ENCODE measurements at regions not wholly inside any gene's neighbourhood (a gene's known extent, or its start where the extent isn't known, plus 50 kb on each side); places are given as distances from the start of the nearest gene placed in this dataset.
A peak's percentile ranks its signal among the peaks of the same experiment; 100 is the strongest.

GRCh38 chr9:79829566-79830302, 258.0 kb downstream of the TLE4 start:
- H3K4me1 Mint-ChIP-seq = peaks cover 15% of the 10 kb centered on the region
- peaks cover 5% of the 10 kb centered on the region for H3K36me3 Mint-ChIP-seq
- no peaks in the 10 kb centered on the region for H3K9me3 Mint-ChIP-seq
- H3K27ac Mint-ChIP-seq = peak overlapping the region; percentile 25
- no peaks in the 10 kb centered on the region for H3K27me3 Mint-ChIP-seq
- ATAC-seq = no peak
- no peak overlapping the region for H3K4me3 Mint-ChIP-seq

GRCh38 chr9:79824265-79824664, 252.5 kb downstream of the TLE4 start:
- Mint-ChIP-seq H3K4me3 (peak overlapping the region; percentile 64), H3K27ac (peak overlapping the region; percentile 21), H3K4me1 (peaks cover 22% of the 10 kb centered on the region), H3K9me3 (no peaks in the 10 kb centered on the region), H3K36me3 (no peaks in the 10 kb centered on the region), H3K27me3 (no peaks in the 10 kb centered on the region)
- ATAC-seq = peak; percentile 85

DNA sequence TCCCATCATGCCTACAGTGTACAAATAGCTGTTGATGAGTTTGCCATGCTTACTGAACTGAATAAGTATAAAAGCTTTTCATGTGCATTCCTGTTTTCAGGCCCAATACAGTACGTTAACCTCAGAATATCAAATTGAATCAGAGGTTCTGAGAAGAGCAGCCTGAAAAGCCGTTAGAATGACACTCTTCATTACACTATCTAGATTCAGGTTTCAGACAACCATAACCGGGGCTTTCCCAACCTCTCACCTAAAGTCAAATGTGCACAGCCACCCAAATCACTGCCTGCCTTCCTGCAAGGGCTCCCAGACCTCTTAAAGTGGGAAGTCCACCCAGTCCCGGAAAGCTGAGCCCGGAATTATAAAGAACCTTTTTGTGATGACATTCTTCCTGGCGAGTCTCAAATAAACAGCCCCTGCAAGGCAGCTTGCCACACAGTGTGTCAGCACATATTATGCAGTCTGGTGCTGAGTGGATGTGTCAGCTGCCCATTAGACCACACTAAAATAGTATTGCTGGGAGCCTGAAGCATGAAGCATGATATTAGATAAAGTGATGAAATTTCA, 245.8 kb downstream of the TLE4 start:
- peak; percentile 89 for ATAC-seq
- H3K4me1 Mint-ChIP-seq = peaks cover 40% of the 10 kb centered on the region
- H3K9me3 Mint-ChIP-seq = no peaks in the 10 kb centered on the region
- H3K27ac Mint-ChIP-seq = peak overlapping the region; percentile 8
- no peak overlapping the region for H3K4me3 Mint-ChIP-seq
- H3K36me3 Mint-ChIP-seq = no peaks in the 10 kb centered on the region
- H3K27me3 Mint-ChIP-seq = no peaks in the 10 kb centered on the region

GRCh38 chr9:79813258-79813638, 241.5 kb downstream of the TLE4 start:
- ATAC-seq = no peak
- Mint-ChIP-seq H3K27ac (peak overlapping the region; percentile 76), H3K4me1 (peaks cover 54% of the 10 kb centered on the region)

DNA sequence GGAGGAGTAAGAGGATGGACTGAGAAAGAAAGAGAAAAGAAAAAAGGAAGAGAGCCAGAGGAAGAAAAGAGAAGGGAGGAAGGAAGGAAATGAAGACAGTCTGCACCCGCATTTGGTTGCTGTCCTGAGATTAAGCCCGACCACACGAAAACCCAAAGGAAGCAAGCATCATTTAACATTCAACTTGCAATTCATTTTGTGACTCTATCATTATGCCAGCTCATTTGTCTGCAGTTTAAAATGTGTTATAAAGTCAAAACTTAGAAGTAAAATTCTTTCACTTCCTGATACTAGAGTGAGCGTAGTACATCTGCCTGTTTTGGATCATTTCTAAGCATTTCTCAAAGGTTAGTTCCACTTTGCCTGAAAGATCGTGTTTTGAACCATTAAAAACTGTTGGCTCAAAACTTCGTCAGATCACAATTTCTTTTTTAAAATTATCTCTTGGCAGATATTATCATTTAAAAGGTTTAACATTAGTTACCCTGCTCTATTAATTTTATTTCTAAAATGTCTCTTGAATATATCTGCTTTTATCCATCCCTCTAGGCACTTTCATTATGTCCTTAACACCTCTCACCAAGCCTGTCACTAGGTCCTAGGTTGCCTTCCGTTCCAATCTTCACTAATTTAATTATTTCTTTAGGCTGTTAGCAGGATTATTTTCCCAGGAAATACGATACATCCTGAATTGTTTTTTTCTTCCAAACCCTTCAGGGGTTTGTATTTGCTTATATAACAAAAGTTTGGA, 240.9 kb downstream of the TLE4 start:
- peak; percentile 90 for ATAC-seq
- peak overlapping the region; percentile 74 for H3K4me3 Mint-ChIP-seq
- no peaks in the 10 kb centered on the region for H3K9me3 Mint-ChIP-seq
- peak overlapping the region; percentile 76 for H3K27ac Mint-ChIP-seq
- H3K36me3 Mint-ChIP-seq = no peaks in the 10 kb centered on the region
- H3K27me3 Mint-ChIP-seq = no peaks in the 10 kb centered on the region
- H3K4me1 Mint-ChIP-seq = peaks cover 50% of the 10 kb centered on the region

More at GRCh38 chr9:79813258-79813638, 241.5 kb downstream of the TLE4 start:
- H3K27me3 Mint-ChIP-seq = no peaks in the 10 kb centered on the region
- peak overlapping the region; percentile 74 for H3K4me3 Mint-ChIP-seq
- H3K36me3 Mint-ChIP-seq = no peaks in the 10 kb centered on the region
- H3K9me3 Mint-ChIP-seq = no peaks in the 10 kb centered on the region

- Mint-ChIP-seq H3K27me3 (no peaks in the 10 kb centered on the region), H3K27ac (peak overlapping the region; percentile 76), H3K4me3 (peak overlapping the region; percentile 74), H3K9me3 (no peaks in the 10 kb centered on the region), H3K4me1 (peaks cover 49% of the 10 kb centered on the region), H3K36me3 (no peaks in the 10 kb centered on the region)
- ATAC-seq = peak; percentile 62
Measured at GRCh38 chr9:79812099-79812498, 240.3 kb downstream of the TLE4 start.

GRCh38 chr9:79809931-79810330, 238.2 kb downstream of the TLE4 start:
- H3K4me3 Mint-ChIP-seq = no peak overlapping the region
- no peaks in the 10 kb centered on the region for H3K27me3 Mint-ChIP-seq
- peaks cover 36% of the 10 kb centered on the region for H3K4me1 Mint-ChIP-seq
- no peaks in the 10 kb centered on the region for H3K9me3 Mint-ChIP-seq
- no peak for ATAC-seq
- H3K36me3 Mint-ChIP-seq = no peaks in the 10 kb centered on the region
- H3K27ac Mint-ChIP-seq = no peak overlapping the region

DNA sequence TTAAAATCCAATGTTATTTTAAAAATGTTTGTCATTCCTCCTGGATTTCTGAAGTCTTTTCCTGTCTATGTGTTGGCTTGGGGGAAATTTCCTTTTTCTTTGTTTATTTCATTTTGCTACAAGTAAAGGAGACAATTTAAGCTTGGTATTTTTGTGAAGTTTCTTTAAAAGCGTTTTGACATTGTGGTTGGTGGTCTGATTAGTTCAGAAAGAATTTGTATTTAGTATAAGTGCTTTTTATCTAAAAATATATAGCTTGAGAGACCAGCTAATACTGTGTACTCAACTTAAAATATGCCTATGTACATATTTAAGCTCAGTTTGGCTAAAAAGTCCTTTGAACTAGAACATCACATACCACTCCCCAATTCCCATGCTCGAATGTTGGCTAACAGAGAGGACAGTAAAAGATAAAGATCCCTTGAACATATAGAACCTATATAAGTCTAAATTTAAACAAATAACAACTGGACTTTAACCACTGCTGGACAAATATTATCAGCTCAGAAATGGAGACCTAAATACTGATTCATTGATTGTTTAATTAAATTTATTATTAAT, 237.6 kb downstream of the TLE4 start:
- H3K27ac Mint-ChIP-seq = no peak overlapping the region
- H3K36me3 Mint-ChIP-seq = no peaks in the 10 kb centered on the region
- peaks cover 36% of the 10 kb centered on the region for H3K4me1 Mint-ChIP-seq
- H3K4me3 Mint-ChIP-seq = no peak overlapping the region
- no peaks in the 10 kb centered on the region for H3K9me3 Mint-ChIP-seq
- ATAC-seq = no peak
- H3K27me3 Mint-ChIP-seq = no peaks in the 10 kb centered on the region

DNA sequence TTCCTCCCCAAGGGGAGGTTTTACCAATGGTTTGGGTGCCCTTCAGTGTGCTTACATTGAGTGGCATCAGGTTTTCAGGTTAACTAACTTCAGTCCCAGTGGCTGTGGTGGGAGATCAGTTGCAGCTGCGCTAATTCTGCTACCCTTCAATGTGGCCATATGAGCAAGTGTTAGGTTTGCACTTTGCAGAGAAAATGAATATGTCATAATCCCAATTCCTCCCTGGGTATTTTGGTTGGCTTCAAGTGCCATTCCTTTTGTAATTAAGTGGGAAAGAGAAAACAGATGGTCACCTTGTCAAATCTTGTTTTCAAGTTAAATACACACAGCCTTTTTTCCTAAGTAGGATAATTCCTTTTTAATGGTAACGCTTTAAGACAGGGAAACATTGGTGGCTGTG, 236.2 kb downstream of the TLE4 start:
- no peaks in the 10 kb centered on the region for H3K36me3 Mint-ChIP-seq
- H3K27me3 Mint-ChIP-seq = no peaks in the 10 kb centered on the region
- H3K27ac Mint-ChIP-seq = no peak overlapping the region
- ATAC-seq = no peak
- H3K4me3 Mint-ChIP-seq = no peak overlapping the region
- peaks cover 25% of the 10 kb centered on the region for H3K4me1 Mint-ChIP-seq
- no peaks in the 10 kb centered on the region for H3K9me3 Mint-ChIP-seq

- no peaks in the 10 kb centered on the region for H3K27me3 Mint-ChIP-seq
- ATAC-seq = no peak
- no peak overlapping the region for H3K27ac Mint-ChIP-seq
- peaks cover 6% of the 10 kb centered on the region for H3K4me1 Mint-ChIP-seq
- no peak overlapping the region for H3K4me3 Mint-ChIP-seq
- H3K36me3 Mint-ChIP-seq = no peaks in the 10 kb centered on the region
- H3K9me3 Mint-ChIP-seq = no peaks in the 10 kb centered on the region
Measured at GRCh38 chr9:79806086-79806485, 234.3 kb downstream of the TLE4 start.

DNA sequence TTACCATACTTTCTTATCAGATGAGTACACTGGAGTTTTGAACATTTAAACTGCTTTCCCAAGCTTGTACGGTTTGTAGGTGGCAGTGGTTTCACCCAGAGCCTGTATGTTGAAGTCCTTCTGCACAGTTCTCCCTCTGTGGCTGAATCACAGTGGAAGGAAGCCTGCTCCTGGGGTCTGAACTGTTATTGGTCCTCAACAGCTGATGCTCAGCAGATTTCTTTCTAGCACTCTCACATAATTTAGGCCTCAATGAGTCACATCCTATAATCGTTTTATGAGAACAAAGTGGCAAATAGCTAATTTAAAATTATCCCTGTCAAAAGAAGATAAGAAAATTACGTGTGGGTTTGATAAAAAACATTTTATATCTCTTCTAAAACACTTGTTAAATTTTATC, 229.7 kb downstream of the TLE4 start:
- Mint-ChIP-seq H3K27me3 (no peaks in the 10 kb centered on the region), H3K4me3 (no peak overlapping the region), H3K27ac (no peak overlapping the region), H3K4me1 (no peaks in the 10 kb centered on the region), H3K9me3 (no peaks in the 10 kb centered on the region), H3K36me3 (no peaks in the 10 kb centered on the region)
- no peak for ATAC-seq

DNA sequence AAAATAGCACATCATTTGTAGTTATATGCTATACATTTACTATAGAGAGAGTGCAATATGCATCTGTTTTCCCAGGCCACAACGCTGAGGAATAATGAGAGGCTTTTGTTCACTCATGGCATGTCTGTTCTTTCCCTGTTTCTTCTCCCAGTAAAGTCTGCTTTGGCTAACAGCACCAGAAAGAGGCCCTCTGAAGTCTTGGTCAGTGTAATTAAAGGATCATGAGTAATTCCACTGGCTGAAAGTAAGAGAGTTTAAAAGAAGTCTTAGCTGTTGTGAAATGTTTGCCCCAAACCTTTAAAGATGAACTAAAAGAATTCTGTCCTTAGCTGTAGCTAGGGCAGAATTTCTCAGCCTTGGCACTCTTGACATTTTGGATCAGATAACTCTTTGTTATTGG, 228.8 kb downstream of the TLE4 start:
- Mint-ChIP-seq H3K36me3 (no peaks in the 10 kb centered on the region), H3K9me3 (no peaks in the 10 kb centered on the region), H3K4me1 (no peaks in the 10 kb centered on the region), H3K27me3 (no peaks in the 10 kb centered on the region), H3K27ac (no peak overlapping the region), H3K4me3 (no peak overlapping the region)
- no peak for ATAC-seq

DNA sequence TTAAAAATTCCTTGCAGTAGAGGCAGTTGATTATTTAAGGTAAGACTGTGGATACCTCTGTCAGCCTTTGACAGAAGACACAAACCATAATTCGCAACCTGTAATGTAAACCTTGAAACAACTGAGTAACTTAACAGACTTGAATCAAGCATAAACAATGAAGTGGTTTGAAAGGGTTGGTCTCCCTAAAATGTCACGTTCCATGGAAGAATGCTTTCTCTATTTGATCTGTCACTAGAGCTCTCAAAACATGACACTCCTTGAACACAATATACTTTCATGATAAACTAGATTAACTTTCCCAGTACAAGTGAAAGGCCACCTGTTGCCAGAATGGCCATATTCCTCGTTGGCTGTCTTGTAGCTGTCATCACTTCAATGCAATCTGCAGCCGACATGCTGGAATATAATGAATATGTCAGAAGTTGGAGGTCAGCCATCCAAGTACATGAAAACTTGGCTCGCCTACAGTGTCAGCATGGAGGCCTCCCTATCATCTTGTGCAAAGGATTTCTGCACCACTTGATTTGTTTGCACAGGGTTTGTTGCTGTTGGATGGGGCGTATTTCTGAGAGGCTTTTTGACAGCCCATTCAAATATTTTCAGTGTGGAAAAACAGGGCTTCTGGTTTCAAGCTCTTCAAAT, 228.0 kb downstream of the TLE4 start:
- H3K4me3 Mint-ChIP-seq = no peak overlapping the region
- no peaks in the 10 kb centered on the region for H3K4me1 Mint-ChIP-seq
- H3K27ac Mint-ChIP-seq = no peak overlapping the region
- peak; percentile 39 for ATAC-seq
- no peaks in the 10 kb centered on the region for H3K36me3 Mint-ChIP-seq
- no peaks in the 10 kb centered on the region for H3K27me3 Mint-ChIP-seq
- H3K9me3 Mint-ChIP-seq = no peaks in the 10 kb centered on the region

DNA sequence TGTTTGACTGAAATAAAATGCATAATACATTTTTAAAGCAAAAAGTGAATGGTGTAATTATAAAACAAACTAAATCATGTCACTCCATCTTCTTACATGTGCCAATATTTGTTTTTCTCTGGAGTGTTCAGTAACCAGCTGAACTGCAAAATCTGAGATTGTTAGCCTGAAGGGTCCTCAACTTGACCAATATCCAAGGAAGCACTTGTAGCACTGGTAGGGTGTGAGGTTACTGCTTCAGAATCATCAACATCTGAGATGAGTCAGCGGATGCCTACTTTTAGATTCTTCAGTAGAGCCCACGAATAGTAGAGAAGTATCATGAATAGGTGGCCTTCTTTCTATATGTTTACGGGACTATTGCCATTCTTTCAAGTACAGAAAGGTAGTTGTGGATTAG, 226.7 kb downstream of the TLE4 start:
- no peaks in the 10 kb centered on the region for H3K9me3 Mint-ChIP-seq
- H3K27ac Mint-ChIP-seq = no peak overlapping the region
- no peaks in the 10 kb centered on the region for H3K36me3 Mint-ChIP-seq
- H3K27me3 Mint-ChIP-seq = no peaks in the 10 kb centered on the region
- ATAC-seq = no peak
- H3K4me1 Mint-ChIP-seq = no peaks in the 10 kb centered on the region
- H3K4me3 Mint-ChIP-seq = no peak overlapping the region

GRCh38 chr9:79796411-79796810, 224.6 kb downstream of the TLE4 start:
- Mint-ChIP-seq H3K27ac (no peak overlapping the region), H3K4me1 (no peaks in the 10 kb centered on the region), H3K4me3 (no peak overlapping the region), H3K36me3 (no peaks in the 10 kb centered on the region), H3K27me3 (no peaks in the 10 kb centered on the region), H3K9me3 (no peaks in the 10 kb centered on the region)
- no peak for ATAC-seq
